ENCODE measurements at regions not wholly inside any gene's neighbourhood (a gene's known extent, or its start where the extent isn't known, plus 50 kb on each side); places are given as distances from the start of the nearest gene placed in this dataset.

DNA sequence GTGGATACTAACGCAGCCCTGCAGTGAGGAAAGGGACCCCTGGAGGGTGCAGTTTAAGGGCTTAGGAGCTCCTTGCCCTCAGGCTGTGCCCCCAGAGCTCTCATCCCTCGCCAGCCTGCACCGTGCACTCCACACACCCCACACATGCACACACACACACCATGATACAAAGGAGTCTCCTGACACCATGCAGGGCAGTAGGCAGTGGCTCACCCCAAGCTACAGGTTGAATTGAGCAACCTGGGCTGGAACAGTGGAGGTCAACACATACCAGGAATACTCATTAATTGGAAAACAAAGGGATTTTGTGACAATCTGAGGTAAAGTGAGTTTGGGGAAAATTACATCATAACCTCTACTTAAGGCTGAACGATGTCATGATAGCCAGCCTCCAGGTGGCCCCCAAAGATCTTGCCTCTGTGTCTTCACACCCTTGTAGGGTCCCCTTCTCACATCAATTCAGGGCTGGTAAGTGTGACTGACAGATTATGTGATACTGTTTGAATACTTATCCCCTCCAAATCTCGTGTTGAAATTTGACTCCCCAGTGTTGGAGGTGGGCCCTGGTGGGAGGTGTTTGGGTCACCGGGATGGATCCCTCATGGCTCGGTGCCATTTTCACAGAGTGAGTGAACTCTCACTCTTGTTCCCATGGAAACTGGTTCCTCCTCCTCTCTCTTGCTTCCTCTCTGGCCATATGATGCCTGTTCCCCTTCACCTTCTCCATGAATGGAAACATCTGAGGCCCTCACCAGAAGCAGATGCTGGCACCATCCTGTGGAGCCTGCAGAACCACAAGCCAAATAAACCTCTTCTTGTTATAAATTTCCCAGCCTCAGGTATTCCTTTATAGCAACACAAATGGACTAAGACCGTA is 111.0 kb upstream of the RAB4A start:
- Histone ChIP-seq H3K4me3 (ENCODE audit: low read length) (no peak overlapping the region), H3K27me3 (replicated peaks; ENCODE audit: control insufficient read depth, insufficient read depth, low read length) (peaks cover 15% of the 10 kb centered on the region), H3K9me3 (ENCODE audit: control insufficient read depth, low read length) (no peaks in the 10 kb centered on the region), H3K9ac (ENCODE audit: low read length) (no peak overlapping the region), H3K36me3 (ENCODE audit: control insufficient read depth, insufficient read depth, low read length, severe bottlenecking) (no peaks in the 10 kb centered on the region), H3K4me1 (ENCODE audit: control insufficient read depth, insufficient read depth, low read length) (peaks cover 5% of the 10 kb centered on the region)
- no peak for DNase-seq (ENCODE audit: low read depth)

DNA sequence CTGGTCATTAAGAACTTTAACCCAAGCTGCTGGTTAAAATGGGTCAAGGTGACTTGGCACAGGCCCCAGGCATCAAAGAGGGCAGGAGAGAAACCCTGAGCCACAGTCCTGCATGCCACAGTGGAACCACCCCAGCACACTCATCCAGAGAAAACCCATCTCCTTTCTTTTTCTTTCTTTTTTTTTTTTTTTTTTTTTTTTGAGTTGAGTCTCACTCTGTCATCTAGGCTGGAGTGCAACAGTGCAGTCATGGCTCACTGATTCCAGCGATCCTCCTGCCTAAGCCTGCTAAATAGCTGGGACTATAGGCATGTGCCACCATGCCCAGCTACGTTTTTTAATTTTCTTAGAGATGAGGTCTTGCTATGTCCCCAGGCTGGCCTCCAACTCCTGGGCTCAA is 109.2 kb upstream of the RAB4A start:
- Histone ChIP-seq H3K4me1 (ENCODE audit: control insufficient read depth, insufficient read depth, low read length) (no peaks in the 10 kb centered on the region), H3K27me3 (replicated peaks; ENCODE audit: control insufficient read depth, insufficient read depth, low read length) (peaks cover 28% of the 10 kb centered on the region), H3K9ac (ENCODE audit: low read length) (no peak overlapping the region), H3K4me3 (ENCODE audit: low read length) (no peak overlapping the region), H3K9me3 (ENCODE audit: control insufficient read depth, low read length) (no peaks in the 10 kb centered on the region), H3K36me3 (ENCODE audit: control insufficient read depth, insufficient read depth, low read length, severe bottlenecking) (no peaks in the 10 kb centered on the region)
- DNase-seq (ENCODE audit: low read depth), result no peak

DNA sequence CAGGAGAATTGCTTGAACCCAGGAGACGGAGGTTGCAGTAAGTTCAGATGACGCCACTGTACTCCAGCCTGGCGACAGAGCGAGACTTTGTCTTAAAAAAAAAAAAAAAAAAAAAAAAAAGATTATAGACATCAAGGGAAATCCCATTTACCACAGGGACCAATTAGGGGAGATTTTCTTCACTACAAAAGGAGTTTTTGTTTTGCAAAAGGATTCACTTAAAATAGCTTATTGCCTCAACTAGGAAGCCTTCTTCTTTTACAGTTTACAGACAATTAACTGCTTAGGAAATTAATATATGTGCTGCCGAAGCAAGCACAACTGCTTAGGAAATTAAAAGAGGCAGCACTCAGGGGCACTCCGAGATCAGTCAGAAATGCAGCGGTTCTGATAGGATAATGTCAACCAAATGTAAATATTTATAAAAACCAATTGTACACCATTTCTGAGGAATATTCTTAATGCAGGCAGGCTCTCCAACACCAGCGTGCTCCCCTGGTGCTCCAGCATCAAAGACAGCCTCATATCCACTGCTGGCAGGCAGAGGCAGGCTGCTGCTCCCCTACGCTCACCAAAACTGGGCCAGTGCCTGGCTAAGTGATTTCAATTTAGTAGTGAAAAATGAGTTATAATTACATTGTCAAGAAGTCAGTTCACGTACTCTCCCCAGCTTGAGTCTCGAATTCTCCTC is 107.9 kb upstream of the RAB4A start:
- H3K36me3 ChIP-seq (ENCODE audit: control insufficient read depth, insufficient read depth, low read length, severe bottlenecking), result no peaks in the 10 kb centered on the region

DNA sequence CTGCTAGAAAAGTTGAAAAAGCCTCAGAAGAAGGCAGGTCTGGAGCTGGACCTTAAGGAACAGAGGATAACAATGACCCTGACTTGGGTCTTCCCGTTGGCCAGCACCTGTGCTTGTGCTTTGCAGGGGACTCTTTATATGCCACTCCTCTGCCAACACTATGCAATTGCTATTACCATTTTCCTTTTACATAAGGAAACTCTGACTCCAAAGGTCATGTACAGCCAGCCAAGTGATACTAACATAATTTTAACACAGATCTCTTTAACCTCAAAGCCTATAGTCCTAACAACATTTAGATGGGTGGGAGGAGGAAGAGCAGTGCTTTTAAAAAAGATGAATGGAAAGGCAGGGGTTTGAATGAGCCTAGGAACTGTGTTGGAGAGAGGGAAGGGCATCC is 106.6 kb upstream of the RAB4A start:
- peaks cover 34% of the 10 kb centered on the region for H3K27me3 ChIP-seq (replicated peaks; ENCODE audit: control insufficient read depth, insufficient read depth, low read length)
- H3K36me3 ChIP-seq (ENCODE audit: control insufficient read depth, insufficient read depth, low read length, severe bottlenecking), result no peaks in the 10 kb centered on the region
- H3K9me3 ChIP-seq (ENCODE audit: control insufficient read depth, low read length), result no peaks in the 10 kb centered on the region
- DNase-seq (ENCODE audit: low read depth), result no peak
- no peak overlapping the region for H3K4me3 ChIP-seq (ENCODE audit: low read length)
- H3K4me1 ChIP-seq (ENCODE audit: control insufficient read depth, insufficient read depth, low read length), result peaks cover 5% of the 10 kb centered on the region
- H3K9ac ChIP-seq (ENCODE audit: low read length), result no peak overlapping the region

More for the DNA sequence above, 107.9 kb upstream of the RAB4A start:
- no peak overlapping the region for H3K4me3 ChIP-seq (ENCODE audit: low read length)
- no peak overlapping the region for H3K9ac ChIP-seq (ENCODE audit: low read length)
- DNase-seq (ENCODE audit: low read depth), result no peak
- no peaks in the 10 kb centered on the region for H3K4me1 ChIP-seq (ENCODE audit: control insufficient read depth, insufficient read depth, low read length)
- H3K27me3 ChIP-seq (replicated peaks; ENCODE audit: control insufficient read depth, insufficient read depth, low read length), result peaks cover 37% of the 10 kb centered on the region
- H3K9me3 ChIP-seq (ENCODE audit: control insufficient read depth, low read length), result no peaks in the 10 kb centered on the region

- Histone ChIP-seq H3K36me3 (ENCODE audit: control insufficient read depth, insufficient read depth, low read length, severe bottlenecking) (no peaks in the 10 kb centered on the region), H3K27me3 (replicated peaks; ENCODE audit: control insufficient read depth, insufficient read depth, low read length) (peaks cover 27% of the 10 kb centered on the region), H3K4me3 (ENCODE audit: low read length) (no peak overlapping the region), H3K4me1 (ENCODE audit: control insufficient read depth, insufficient read depth, low read length) (peaks cover 9% of the 10 kb centered on the region), H3K9ac (ENCODE audit: low read length) (no peak overlapping the region), H3K9me3 (ENCODE audit: control insufficient read depth, low read length) (no peaks in the 10 kb centered on the region)
- DNase-seq (ENCODE audit: low read depth), result no peak
Measured at GRCh38 chr1:229164836-229165735, 105.8 kb upstream of the RAB4A start.

DNA sequence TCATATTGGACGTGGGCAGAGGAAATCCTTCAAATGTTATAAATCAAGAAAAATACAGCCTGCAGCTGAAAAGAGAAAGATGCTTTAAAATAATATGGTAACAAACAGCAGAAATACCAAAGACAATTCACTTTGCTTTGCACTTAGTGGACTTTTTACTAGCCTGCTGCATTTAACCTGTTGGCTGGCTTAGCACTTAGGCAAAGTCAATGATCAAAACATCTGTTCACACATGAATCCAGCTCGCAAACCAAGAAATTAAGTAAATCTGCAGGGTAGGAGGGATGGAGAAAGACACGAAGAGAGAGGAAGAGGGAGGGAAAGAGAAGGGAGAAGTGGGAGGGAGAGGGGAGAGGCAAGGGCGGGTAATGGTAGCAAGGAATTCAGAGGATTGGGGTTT is 103.6 kb upstream of the RAB4A start:
- Histone ChIP-seq H3K36me3 (ENCODE audit: control insufficient read depth, insufficient read depth, low read length, severe bottlenecking) (no peaks in the 10 kb centered on the region), H3K4me3 (ENCODE audit: low read length) (no peak overlapping the region), H3K27me3 (replicated peaks; ENCODE audit: control insufficient read depth, insufficient read depth, low read length) (peaks cover 32% of the 10 kb centered on the region), H3K4me1 (ENCODE audit: control insufficient read depth, insufficient read depth, low read length) (peaks cover 9% of the 10 kb centered on the region), H3K9me3 (ENCODE audit: control insufficient read depth, low read length) (no peaks in the 10 kb centered on the region), H3K9ac (ENCODE audit: low read length) (no peak overlapping the region)
- no peak for DNase-seq (ENCODE audit: low read depth)

DNA sequence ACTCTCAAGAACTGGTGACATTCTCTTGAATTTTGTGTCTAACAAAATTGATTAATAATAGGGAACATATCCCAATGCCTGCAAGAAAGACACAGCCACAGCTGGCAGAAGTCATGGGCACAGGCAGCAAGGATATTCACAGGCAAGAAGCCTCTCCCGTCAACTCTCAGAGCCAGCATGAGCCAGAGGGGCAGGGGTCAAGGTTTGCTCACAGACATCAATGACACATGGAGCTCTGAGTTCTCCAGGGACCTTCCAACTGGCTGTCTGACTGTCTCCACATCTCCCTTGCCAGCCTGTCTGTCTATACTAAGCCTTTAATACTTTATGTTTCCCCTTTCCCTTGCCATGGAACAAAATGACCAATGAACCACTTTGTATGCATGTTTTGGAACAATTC is 101.5 kb upstream of the RAB4A start:
- Histone ChIP-seq H3K36me3 (ENCODE audit: control insufficient read depth, insufficient read depth, low read length, severe bottlenecking) (no peaks in the 10 kb centered on the region), H3K4me3 (ENCODE audit: low read length) (no peak overlapping the region), H3K9me3 (ENCODE audit: control insufficient read depth, low read length) (no peaks in the 10 kb centered on the region), H3K4me1 (ENCODE audit: control insufficient read depth, insufficient read depth, low read length) (peaks cover 9% of the 10 kb centered on the region), H3K9ac (ENCODE audit: low read length) (no peak overlapping the region), H3K27me3 (replicated peaks; ENCODE audit: control insufficient read depth, insufficient read depth, low read length) (peaks cover 32% of the 10 kb centered on the region)
- DNase-seq (ENCODE audit: low read depth), result no peak

DNA sequence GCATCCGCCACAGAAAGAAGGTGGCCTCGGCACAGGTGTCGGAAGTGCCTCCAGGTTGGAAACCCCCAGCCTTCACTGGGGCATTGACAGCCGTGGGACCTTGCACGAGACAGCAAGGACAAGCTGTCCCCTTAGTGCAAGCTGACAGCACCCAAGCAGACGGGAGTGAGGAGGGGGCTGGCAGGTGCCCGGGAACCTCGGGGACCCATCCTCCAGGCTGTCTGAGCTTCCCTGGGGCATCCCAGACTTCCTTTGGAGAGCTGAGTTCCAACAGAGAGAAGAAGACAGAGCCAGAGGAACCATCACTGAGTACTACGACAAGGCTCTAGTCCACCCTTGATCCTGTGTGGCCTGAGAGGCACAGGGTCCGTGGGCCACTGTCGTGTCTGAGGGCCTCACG is 100.6 kb upstream of the RAB4A start:
- Histone ChIP-seq H3K27me3 (replicated peaks; ENCODE audit: control insufficient read depth, insufficient read depth, low read length) (peaks cover 28% of the 10 kb centered on the region), H3K36me3 (ENCODE audit: control insufficient read depth, insufficient read depth, low read length, severe bottlenecking) (no peaks in the 10 kb centered on the region), H3K4me3 (ENCODE audit: low read length) (no peak overlapping the region), H3K4me1 (ENCODE audit: control insufficient read depth, insufficient read depth, low read length) (peaks cover 9% of the 10 kb centered on the region), H3K9me3 (ENCODE audit: control insufficient read depth, low read length) (no peaks in the 10 kb centered on the region), H3K9ac (ENCODE audit: low read length) (no peak overlapping the region)
- no peak for DNase-seq (ENCODE audit: low read depth)

DNA sequence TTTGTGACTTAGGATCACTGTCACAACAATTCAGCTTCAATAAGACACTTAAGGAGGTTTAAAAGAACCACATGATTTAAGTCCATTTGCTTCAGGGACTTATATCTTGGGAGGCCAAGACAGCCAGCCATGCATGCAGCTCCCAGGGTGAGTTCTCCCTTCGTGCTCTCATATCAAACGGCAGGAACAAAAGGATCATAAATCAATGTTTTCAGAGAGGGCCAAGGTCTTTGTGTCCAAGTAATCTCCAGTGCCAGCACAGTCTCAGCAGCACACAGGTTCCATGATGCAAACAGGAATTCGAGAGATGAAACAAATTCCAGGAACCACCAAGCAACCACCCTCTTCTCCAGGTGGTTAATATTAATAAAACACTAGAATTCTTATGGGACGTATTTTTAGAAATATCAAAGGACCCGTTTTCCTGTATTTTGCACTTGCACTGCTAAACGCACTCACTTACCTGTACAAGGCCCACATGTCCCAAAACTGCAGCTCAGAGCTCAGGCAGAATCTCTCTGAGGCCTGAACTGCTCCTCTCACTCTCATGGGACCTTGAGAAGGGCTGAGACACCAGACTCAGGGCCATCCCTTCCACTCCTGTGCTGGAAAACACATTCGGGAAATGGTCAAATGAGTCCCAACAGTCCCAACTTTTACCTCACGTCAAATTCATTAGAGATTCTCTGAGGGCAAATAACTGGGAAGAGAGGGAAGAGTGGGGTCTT is 100.0 kb upstream of the RAB4A start:
- no peaks in the 10 kb centered on the region for H3K9me3 ChIP-seq (ENCODE audit: control insufficient read depth, low read length)
- no peak overlapping the region for H3K4me3 ChIP-seq (ENCODE audit: low read length)
- no peak for DNase-seq (ENCODE audit: low read depth)
- peaks cover 21% of the 10 kb centered on the region for H3K27me3 ChIP-seq (replicated peaks; ENCODE audit: control insufficient read depth, insufficient read depth, low read length)
- H3K4me1 ChIP-seq (ENCODE audit: control insufficient read depth, insufficient read depth, low read length), result peaks cover 9% of the 10 kb centered on the region
- no peak overlapping the region for H3K9ac ChIP-seq (ENCODE audit: low read length)
- no peaks in the 10 kb centered on the region for H3K36me3 ChIP-seq (ENCODE audit: control insufficient read depth, insufficient read depth, low read length, severe bottlenecking)

- Histone ChIP-seq H3K9me3 (ENCODE audit: control insufficient read depth, low read length) (no peaks in the 10 kb centered on the region), H3K4me3 (ENCODE audit: low read length) (no peak overlapping the region), H3K4me1 (ENCODE audit: control insufficient read depth, insufficient read depth, low read length) (peaks cover 9% of the 10 kb centered on the region), H3K27me3 (replicated peaks; ENCODE audit: control insufficient read depth, insufficient read depth, low read length) (peaks cover 16% of the 10 kb centered on the region), H3K36me3 (ENCODE audit: control insufficient read depth, insufficient read depth, low read length, severe bottlenecking) (no peaks in the 10 kb centered on the region), H3K9ac (ENCODE audit: low read length) (no peak overlapping the region)
- DNase-seq (ENCODE audit: low read depth), result no peak
Measured at GRCh38 chr1:229171934-229172333, 99.0 kb upstream of the RAB4A start.
